Nephron progenitor cell (in vitro differentiated cells): ENCODE measurements at regions not wholly inside any gene's neighbourhood (a gene's known extent, or its start where the extent isn't known, plus 50 kb on each side); places are given as distances from the start of the nearest gene placed in this dataset.

Source experiments
- DNase-seq: peaks from one replicate; pipeline ENCODE4 v3.0.0; 2021
- H3K27ac Mint-ChIP-seq: 2 replicates; pipeline ENCODE4 v1.8.0; 2021; ENCODE audit warnings: mild to moderate bottlenecking, moderate library complexity, mixed read lengths
- H3K27me3 Mint-ChIP-seq: 2 replicates; pipeline ENCODE4 v1.8.0; 2021; ENCODE audit warnings: mild to moderate bottlenecking, low read depth, mixed read lengths; ENCODE audit not compliant: poor library complexity
- H3K36me3 Mint-ChIP-seq: 2 replicates; pipeline ENCODE4 v1.8.0; 2021; ENCODE audit warnings: low read depth, mixed read lengths
- H3K4me1 Mint-ChIP-seq: 2 replicates; pipeline ENCODE4 v1.8.0; 2021; ENCODE audit warnings: mixed read lengths
- H3K4me3 Mint-ChIP-seq: 2 replicates; pipeline ENCODE4 v1.8.0; 2021; ENCODE audit warnings: mild to moderate bottlenecking, moderate library complexity, mixed read lengths
- H3K9me3 Mint-ChIP-seq: 2 replicates; pipeline ENCODE4 v1.8.0; 2021; ENCODE audit warnings: mild to moderate bottlenecking, moderate library complexity, mixed read lengths
- TF ChIP-seq, protein P1 (sequence below): fragments of 200-600 bp; sonication (generic); IDR thresholded peaks from 2 replicates; pipeline ENCODE4 v1.5.0; 2021; ENCODE audit warnings: antibody characterized with exemption

DNA sequence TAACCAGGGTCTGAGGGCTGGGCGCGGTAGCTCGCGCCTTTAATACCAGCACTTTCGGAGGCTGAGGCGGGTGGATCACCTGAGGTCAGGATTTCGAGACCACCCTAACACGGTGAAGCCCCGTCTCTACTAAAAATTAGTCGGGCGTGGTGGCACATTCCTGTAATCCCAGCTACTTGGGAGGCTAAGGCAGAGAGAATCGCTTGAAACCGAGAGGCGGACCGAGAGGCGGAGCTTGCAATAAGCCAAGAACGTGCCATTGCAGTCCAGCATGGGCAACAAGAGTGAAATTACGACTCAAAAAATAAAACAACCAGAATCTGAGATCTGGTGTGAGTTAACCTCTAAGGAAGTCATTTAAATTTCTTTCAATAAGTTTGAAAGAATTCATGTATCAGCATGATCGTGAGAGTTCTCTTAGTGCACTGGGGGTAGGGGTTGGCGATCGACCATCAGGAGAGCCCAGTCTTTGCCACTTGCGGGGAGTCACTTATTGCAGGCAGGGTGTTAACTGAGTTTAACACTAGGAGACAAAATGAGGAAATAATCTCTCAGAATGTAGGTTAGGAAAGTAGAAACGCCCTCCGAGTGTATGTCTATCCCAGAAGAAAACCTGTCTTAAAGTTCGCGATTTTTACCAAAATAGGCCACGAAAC is 206.5 kb upstream of the ZNF184 start:
- Mint-ChIP-seq H3K27ac (no peak overlapping the region), H3K36me3 (no peaks in the 10 kb centered on the region), H3K4me3 (peak overlapping the region; percentile 87), H3K9me3 (peaks cover 12% of the 10 kb centered on the region), H3K27me3 (peaks cover 100% of the 10 kb centered on the region), H3K4me1 (peaks cover 18% of the 10 kb centered on the region)
- TF ChIP-seq, protein P1, sequence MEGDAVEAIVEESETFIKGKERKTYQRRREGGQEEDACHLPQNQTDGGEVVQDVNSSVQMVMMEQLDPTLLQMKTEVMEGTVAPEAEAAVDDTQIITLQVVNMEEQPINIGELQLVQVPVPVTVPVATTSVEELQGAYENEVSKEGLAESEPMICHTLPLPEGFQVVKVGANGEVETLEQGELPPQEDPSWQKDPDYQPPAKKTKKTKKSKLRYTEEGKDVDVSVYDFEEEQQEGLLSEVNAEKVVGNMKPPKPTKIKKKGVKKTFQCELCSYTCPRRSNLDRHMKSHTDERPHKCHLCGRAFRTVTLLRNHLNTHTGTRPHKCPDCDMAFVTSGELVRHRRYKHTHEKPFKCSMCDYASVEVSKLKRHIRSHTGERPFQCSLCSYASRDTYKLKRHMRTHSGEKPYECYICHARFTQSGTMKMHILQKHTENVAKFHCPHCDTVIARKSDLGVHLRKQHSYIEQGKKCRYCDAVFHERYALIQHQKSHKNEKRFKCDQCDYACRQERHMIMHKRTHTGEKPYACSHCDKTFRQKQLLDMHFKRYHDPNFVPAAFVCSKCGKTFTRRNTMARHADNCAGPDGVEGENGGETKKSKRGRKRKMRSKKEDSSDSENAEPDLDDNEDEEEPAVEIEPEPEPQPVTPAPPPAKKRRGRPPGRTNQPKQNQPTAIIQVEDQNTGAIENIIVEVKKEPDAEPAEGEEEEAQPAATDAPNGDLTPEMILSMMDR, result no peak
- peak; percentile 38 for DNase-seq

DNA sequence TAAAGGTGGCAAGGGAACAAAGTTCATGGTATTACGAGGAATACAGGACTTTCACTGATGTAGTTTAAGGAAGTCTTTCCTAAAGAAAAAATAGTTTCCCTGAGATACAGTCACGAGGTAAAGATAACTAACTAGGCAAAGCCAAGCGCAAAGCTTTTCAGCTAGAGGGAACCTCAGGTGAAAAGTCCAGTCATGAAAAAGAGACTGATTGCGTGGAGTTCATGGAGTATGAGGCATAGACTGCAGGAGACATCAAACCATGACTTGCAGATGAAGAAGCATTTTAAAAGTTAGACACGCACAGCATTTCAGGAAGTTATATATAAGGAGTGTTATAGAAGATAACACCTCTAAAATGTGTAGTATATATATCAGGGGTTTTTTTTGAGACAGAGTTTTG is 205.6 kb upstream of the ZNF184 start:
- H3K9me3 Mint-ChIP-seq, result peaks cover 15% of the 10 kb centered on the region
- no peak overlapping the region for H3K27ac Mint-ChIP-seq
- peaks cover 18% of the 10 kb centered on the region for H3K4me1 Mint-ChIP-seq
- H3K36me3 Mint-ChIP-seq, result no peaks in the 10 kb centered on the region
- no peak for DNase-seq
- H3K27me3 Mint-ChIP-seq, result peaks cover 100% of the 10 kb centered on the region
- TF ChIP-seq, protein P1, result no peak
- peak overlapping the region; percentile 61 for H3K4me3 Mint-ChIP-seq

DNA sequence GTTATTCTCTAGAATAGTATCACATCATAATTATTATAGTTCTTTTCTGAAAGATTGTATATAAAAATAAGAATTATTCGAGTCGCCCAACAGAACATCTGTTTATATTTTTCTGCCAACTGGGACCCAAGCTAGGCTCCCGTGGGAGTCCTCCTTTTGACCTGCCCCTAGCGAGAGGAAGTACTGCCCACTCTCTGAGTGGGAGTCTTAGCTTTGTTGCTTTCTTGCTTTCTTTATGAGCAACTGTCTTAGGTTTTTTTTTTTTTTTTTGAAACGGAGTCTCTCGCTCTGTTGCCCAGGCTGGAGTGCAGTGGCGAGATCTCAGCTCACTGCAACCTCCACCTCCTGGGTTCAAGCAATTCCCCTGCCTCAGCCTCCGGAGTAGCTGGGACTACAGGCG is 202.0 kb upstream of the ZNF184 start:
- H3K27ac Mint-ChIP-seq, result no peak overlapping the region
- H3K4me1 Mint-ChIP-seq, result peaks cover 24% of the 10 kb centered on the region
- H3K36me3 Mint-ChIP-seq, result no peaks in the 10 kb centered on the region
- peaks cover 4% of the 10 kb centered on the region for H3K9me3 Mint-ChIP-seq
- H3K4me3 Mint-ChIP-seq, result no peak overlapping the region
- no peak for DNase-seq
- peaks cover 100% of the 10 kb centered on the region for H3K27me3 Mint-ChIP-seq
- TF ChIP-seq, protein P1, result no peak

DNA sequence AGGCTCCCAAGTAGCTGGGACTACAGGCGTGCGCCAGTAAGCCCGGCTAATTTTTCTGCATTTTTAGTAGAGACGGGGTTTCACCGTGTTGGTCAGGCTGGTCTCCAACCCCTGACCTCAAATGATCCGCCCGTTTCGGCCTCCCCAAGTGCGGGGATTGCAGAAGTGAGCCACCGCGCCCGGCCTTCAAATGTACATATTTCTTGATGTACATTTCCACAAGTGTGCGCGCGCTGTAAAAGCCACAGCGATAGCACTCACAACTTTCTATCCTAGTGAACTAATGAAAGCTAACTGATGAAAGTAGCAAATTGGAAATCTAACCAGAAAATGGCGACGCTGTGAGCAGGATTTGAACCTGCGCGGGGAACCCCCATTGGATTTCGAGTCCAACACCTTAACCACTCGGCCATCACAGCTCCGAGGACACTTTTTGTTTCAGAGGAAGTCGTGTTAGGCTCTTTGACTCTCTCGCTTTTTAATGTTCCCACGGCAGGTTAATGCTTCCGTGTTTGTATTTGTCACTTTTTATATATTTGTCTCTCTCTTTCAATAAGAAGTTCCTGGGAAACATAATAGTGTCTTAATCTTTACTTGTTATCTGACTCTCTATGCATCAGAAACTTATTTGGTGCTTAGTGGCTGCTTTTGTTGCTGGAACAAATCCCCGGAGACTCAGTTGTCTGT is 199.4 kb upstream of the ZNF184 start:
- TF ChIP-seq, protein P1, result no peak
- Mint-ChIP-seq H3K4me3 (peak overlapping the region; percentile 88), H3K4me1 (peaks cover 42% of the 10 kb centered on the region), H3K27me3 (peaks cover 100% of the 10 kb centered on the region), H3K36me3 (no peaks in the 10 kb centered on the region), H3K9me3 (peaks cover 4% of the 10 kb centered on the region), H3K27ac (peak overlapping the region; percentile 14)
- DNase-seq, result peak; percentile 72

DNA sequence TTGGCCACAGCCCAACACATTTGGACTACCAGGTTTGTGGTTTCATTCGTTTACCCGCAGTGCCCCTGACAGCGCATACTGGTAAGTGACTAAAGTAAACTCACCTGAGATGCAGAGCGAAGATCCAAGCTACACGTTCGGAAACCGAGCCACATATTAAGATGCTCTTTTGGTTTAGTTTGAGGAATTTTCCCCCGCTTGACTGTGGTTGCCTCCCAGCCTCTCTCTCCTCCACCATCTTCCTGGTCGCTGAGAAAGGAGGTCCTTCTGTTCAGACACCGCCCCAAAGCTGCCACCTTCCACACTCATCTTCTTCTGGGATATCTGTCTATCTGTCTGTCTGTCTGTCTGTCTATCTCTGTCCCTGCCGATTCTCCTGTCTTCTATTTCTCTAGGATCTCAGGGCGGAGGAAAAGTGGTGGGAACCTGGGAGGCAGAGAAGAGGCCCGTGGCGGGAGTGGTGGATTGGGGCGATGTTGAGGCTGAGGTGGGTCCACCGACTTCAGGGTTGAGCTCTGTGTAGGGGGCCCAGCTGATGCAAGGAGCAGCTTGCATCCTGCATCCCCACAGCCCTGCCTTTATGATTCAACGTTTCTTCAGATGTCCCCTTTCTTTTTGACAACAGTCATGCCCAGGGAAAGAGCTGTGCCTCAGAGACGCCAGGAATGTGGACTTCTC is 196.9 kb upstream of the ZNF184 start:
- no peaks in the 10 kb centered on the region for H3K36me3 Mint-ChIP-seq
- H3K27me3 Mint-ChIP-seq, result peaks cover 95% of the 10 kb centered on the region
- no peak for DNase-seq
- TF ChIP-seq, protein P1, result no peak
- H3K9me3 Mint-ChIP-seq, result peaks cover 4% of the 10 kb centered on the region
- peak overlapping the region; percentile 88 for H3K4me3 Mint-ChIP-seq
- peaks cover 52% of the 10 kb centered on the region for H3K4me1 Mint-ChIP-seq
- H3K27ac Mint-ChIP-seq, result no peak overlapping the region
